Endothelial cell (in vitro differentiated cells): ENCODE measurements at regions not wholly inside any gene's neighbourhood (a gene's known extent, or its start where the extent isn't known, plus 50 kb on each side); places are given as distances from the start of the nearest gene placed in this dataset.

Experiments
- DNase-seq: peaks from one replicate; pipeline ENCODE4 v3.0.0; 2021; ENCODE audit warnings: low spot score
- H3K27ac Mint-ChIP-seq: one replicate; pipeline ENCODE4 v1.8.0; 2021; ENCODE audit warnings: mixed read lengths, inconsistent platforms; ENCODE audit not compliant: unreplicated experiment
- H3K27me3 Mint-ChIP-seq: one replicate; pipeline ENCODE4 v1.8.0; 2021; ENCODE audit warnings: mild to moderate bottlenecking, moderate library complexity, mixed read lengths, inconsistent platforms; ENCODE audit not compliant: unreplicated experiment
- H3K36me3 Mint-ChIP-seq: one replicate; pipeline ENCODE4 v1.8.0; 2021; ENCODE audit warnings: mild to moderate bottlenecking, low read depth, mixed read lengths, inconsistent platforms; ENCODE audit not compliant: unreplicated experiment
- H3K4me1 Mint-ChIP-seq: one replicate; pipeline ENCODE4 v1.8.0; 2021; ENCODE audit warnings: mild to moderate bottlenecking, mixed read lengths, inconsistent platforms; ENCODE audit not compliant: unreplicated experiment
- H3K4me3 Mint-ChIP-seq: one replicate; pipeline ENCODE4 v1.8.0; 2021; ENCODE audit warnings: mild to moderate bottlenecking, mixed read lengths, inconsistent platforms; ENCODE audit not compliant: unreplicated experiment
- H3K9me3 Mint-ChIP-seq: one replicate; pipeline ENCODE4 v1.8.0; 2021; ENCODE audit warnings: mixed read lengths, inconsistent platforms; ENCODE audit not compliant: unreplicated experiment
- CTCF ChIP-seq: fragments of 200-600 bp; sonication (generic); IDR thresholded peaks from one replicate; pipeline ENCODE4 v1.5.0; 2021; ENCODE audit warnings: antibody characterized with exemption; ENCODE audit not compliant: unreplicated experiment

GRCh38 chr5:167208911-167209310 is 1082.5 kb upstream of the WWC1 start:
- Mint-ChIP-seq H3K27me3 (no peaks in the 10 kb centered on the region), H3K4me1 (no peaks in the 10 kb centered on the region), H3K27ac (no peak overlapping the region), H3K9me3 (no peaks in the 10 kb centered on the region), H3K4me3 (no peak overlapping the region), H3K36me3 (no peaks in the 10 kb centered on the region)
- no peak for TF ChIP-seq CTCF
- DNase-seq: no peak

DNA sequence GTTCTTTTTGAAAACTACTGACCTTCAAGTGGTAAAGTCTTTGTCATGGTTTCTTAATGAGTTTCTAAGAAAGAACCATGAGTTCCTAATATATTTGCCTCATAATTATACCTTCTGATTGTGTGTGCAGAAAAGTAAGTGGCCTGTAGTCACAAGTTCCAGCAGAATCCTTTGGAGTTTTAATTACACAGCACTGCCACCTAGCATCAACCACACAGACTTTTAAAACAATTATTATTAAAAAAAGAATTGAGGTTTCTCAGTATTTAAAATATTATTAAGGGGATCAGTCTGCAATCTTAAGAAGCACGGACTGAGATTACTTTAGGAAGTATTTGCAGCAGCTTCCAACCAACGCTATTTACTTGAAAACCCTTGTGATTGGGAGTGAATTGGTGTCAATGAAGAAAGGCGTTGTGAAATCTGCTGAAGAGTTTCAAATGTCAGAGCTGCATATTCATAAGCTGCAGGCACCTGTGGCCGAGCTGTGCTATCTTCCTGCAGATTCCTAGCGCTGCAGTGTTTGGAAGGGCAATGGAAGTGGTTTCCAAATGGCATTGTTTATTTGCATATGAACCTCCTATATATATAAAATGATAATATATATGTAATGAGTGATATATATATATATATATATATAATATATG is 1074.2 kb upstream of the WWC1 start:
- Mint-ChIP-seq H3K9me3 (no peaks in the 10 kb centered on the region), H3K4me3 (no peak overlapping the region), H3K27me3 (no peaks in the 10 kb centered on the region), H3K36me3 (no peaks in the 10 kb centered on the region), H3K4me1 (no peaks in the 10 kb centered on the region), H3K27ac (no peak overlapping the region)
- no peak for TF ChIP-seq CTCF
- no peak for DNase-seq

DNA sequence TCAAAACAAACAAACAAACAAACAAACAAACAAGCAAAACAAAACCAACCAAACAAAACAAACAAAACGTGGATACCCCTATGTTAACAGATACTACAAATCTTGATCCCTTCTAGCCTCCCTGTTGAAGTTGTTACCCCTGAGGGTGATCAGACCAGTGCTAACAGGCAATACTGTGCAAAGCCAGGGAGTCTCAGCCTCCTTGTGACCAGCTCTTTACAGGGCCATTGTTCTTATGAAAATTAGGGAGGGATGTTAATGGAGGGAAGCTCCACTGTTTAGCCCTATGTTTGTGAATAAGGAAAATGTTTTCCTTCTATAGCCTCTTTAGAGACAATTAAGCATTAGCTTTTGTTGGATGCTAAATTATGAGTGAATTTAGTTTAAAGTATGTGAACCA is 1072.1 kb upstream of the WWC1 start:
- peaks cover 3% of the 10 kb centered on the region for H3K4me1 Mint-ChIP-seq
- TF ChIP-seq CTCF: no peak
- H3K27ac Mint-ChIP-seq: no peak overlapping the region
- H3K4me3 Mint-ChIP-seq: no peak overlapping the region
- no peaks in the 10 kb centered on the region for H3K27me3 Mint-ChIP-seq
- no peak for DNase-seq
- no peaks in the 10 kb centered on the region for H3K9me3 Mint-ChIP-seq
- H3K36me3 Mint-ChIP-seq: no peaks in the 10 kb centered on the region

- Mint-ChIP-seq H3K4me3 (no peak overlapping the region), H3K4me1 (peaks cover 3% of the 10 kb centered on the region), H3K9me3 (no peaks in the 10 kb centered on the region)
Measured at GRCh38 chr5:167226386-167226785, 1065.1 kb upstream of the WWC1 start.

More at GRCh38 chr5:167226386-167226785, 1065.1 kb upstream of the WWC1 start:
- Mint-ChIP-seq H3K27me3 (no peaks in the 10 kb centered on the region), H3K36me3 (no peaks in the 10 kb centered on the region), H3K27ac (no peak overlapping the region)
- no peak for TF ChIP-seq CTCF
- no peak for DNase-seq
